Keratinocyte (primary cell): ENCODE measurements at regions not wholly inside any gene's neighbourhood (a gene's known extent, or its start where the extent isn't known, plus 50 kb on each side); places are given as distances from the start of the nearest gene placed in this dataset.

Experiments used
- DNase-seq: peaks from one replicate; pipeline ENCODE4 v3.0.0-alpha.2; 2011; ENCODE audit warnings: low read depth, missing footprints, low spot score
- FAIRE-seq: peaks from 2 replicates; lab custom pipeline; 2011; peaks lifted over from hg19 to GRCh38; lab: Jason Lieb, UNC
- H2AFZ ChIP-seq: 2 replicates; pipeline ENCODE4 v1.6.0; 2012; ENCODE audit warnings: low read length, control low read depth, inconsistent platforms; ENCODE audit not compliant: control insufficient read depth
- H3K27ac ChIP-seq: 2 replicates; pipeline ENCODE4 v1.5.1; 2011; ENCODE audit warnings: low read length; ENCODE audit not compliant: control insufficient read depth, insufficient read depth
- H3K27me3 ChIP-seq: 3 replicates; pipeline ENCODE4 v1.6.0; 2011; ENCODE audit warnings: low read length; ENCODE audit not compliant: control insufficient read depth, insufficient read depth; ENCODE audit errors: extremely low read depth
- H3K36me3 ChIP-seq, 2 experiments: 2 replicates in 1 of 2; 3 replicates in 1 of 2; pipeline ENCODE4 v1.5.1; 2011; ENCODE audit warnings: low read length in 2 of 2, mild to moderate bottlenecking in 1 of 2; ENCODE audit not compliant: control insufficient read depth in 2 of 2, insufficient read depth in 2 of 2; ENCODE audit errors: extremely low read depth in 1 of 2
- H3K4me1 ChIP-seq: 3 replicates; pipeline ENCODE4 v1.5.1; 2011; ENCODE audit warnings: low read length; ENCODE audit not compliant: control insufficient read depth, insufficient read depth; ENCODE audit errors: extremely low read depth
- H3K4me2 ChIP-seq: 3 replicates; pipeline ENCODE4 v1.6.0; 2011; ENCODE audit warnings: low read depth, low read length; ENCODE audit not compliant: control insufficient read depth, insufficient read depth; ENCODE audit errors: extremely low read depth
- H3K4me3 ChIP-seq, 3 experiments: fragments of 200-600 bp in 1 of 3; sonication (generic) in 1 of 3; 2 replicates in 2 of 3; 3 replicates in 1 of 3; pipeline ENCODE4 v1.5.1; 2011 to 2016; ENCODE audit warnings: low read length in 3 of 3, mild to moderate bottlenecking in 3 of 3, control low read depth in 2 of 3, inconsistent platforms in 1 of 3, low read depth in 1 of 3, mixed read lengths in 1 of 3, mixed run types in 1 of 3, moderate library complexity in 1 of 3; ENCODE audit not compliant: control insufficient read depth in 2 of 3, insufficient read depth in 2 of 3; ENCODE audit errors: extremely low read depth in 1 of 3
- H3K79me2 ChIP-seq: 2 replicates; pipeline ENCODE4 v1.6.0; 2012; ENCODE audit warnings: low read length; ENCODE audit not compliant: control insufficient read depth, insufficient read depth
- H3K9ac ChIP-seq: 3 replicates; pipeline ENCODE4 v1.6.0; 2011; ENCODE audit warnings: low read length; ENCODE audit not compliant: control insufficient read depth, insufficient read depth; ENCODE audit errors: extremely low read depth
- H3K9me1 ChIP-seq: 3 replicates; pipeline ENCODE4 v1.6.0; 2011; ENCODE audit warnings: low read length; ENCODE audit not compliant: control insufficient read depth, insufficient read depth; ENCODE audit errors: extremely low read depth
- H3K9me3 ChIP-seq: 2 replicates; pipeline ENCODE4 v1.5.1; 2012; ENCODE audit warnings: low read depth, low read length; ENCODE audit not compliant: control insufficient read depth
- H4K20me1 ChIP-seq: 3 replicates; pipeline ENCODE4 v1.6.0; 2011; ENCODE audit warnings: low read length; ENCODE audit not compliant: control insufficient read depth, insufficient read depth; ENCODE audit errors: extremely low read depth
- EZH2 ChIP-seq: IDR thresholded peaks from one replicate; pipeline ENCODE4 v1.6.1; 2012; ENCODE audit warnings: inconsistent platforms, mild to moderate bottlenecking, low read length, moderate library complexity
- dilution Hi-C: fragments of 300-500 bp; cut with MboI; formaldehyde crosslinking; loops from one replicate; pipeline ENCODE4 v1.7.0; 2020; ENCODE audit warnings: low sequenced_read_pairs; ENCODE audit not compliant: extremely low pct_ligation_motif_present
- TF ChIP-seq, protein P1 (sequence below), 3 experiments: IDR thresholded peaks in 1 of 3; conservative IDR thresholded peaks in 1 of 3; optimal IDR thresholded peaks in 1 of 3; 2 replicates in 2 of 3; 3 replicates in 1 of 3; pipeline versions ENCODE3 to v1.5.1; 2011; ENCODE audit warnings: low read length in 3 of 3, mild to moderate bottlenecking in 3 of 3, moderate library complexity in 2 of 3, control low read depth in 1 of 3, inconsistent platforms in 1 of 3; ENCODE audit not compliant: insufficient read depth in 2 of 3; ENCODE audit errors: extremely low read depth in 1 of 3

DNA sequence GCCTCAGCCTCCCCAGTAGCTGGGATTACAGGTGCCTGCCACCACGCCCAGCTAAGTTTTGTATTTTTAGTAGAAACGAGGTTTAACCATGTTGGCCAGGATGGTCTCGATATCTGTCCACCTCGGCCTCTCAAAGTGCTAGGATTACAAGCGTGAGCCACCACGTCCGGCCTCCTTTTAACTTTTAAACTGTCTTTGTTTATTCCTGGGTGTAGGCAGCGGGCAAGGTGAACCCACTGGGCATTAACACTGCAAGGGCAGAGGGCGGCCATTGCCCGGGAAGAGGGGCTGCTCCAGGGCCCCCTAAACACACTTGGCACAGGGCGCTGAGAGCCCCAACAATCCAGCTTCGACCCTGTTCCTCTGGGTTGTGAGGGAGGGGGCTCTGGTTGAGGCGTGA, 693.6 kb downstream of the BRD1 start:
- H4K20me1 ChIP-seq = no peaks in the 10 kb centered on the region
- no peak overlapping the region for H3K4me2 ChIP-seq

DNA sequence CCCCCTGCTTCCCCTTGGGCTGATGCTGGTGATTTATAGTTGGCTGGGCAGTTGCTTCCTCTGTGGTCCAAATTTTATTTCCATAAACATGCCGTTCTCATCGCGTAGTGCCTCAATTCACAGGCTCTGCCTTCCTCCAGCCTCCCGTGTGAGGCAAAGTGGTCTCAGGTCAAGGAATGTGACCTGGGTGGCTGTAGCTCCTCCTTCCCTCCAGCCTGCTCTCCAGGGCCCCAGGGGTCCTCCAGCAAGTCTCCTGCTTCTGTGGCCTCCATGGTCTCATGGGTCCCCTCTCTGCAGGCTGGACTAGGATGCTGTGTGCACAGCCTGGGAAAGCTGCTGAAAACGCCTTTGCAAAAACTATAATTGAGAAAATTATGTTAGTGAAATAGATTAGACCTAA, 694.1 kb downstream of the BRD1 start:
- Histone ChIP-seq H3K9me3 (peaks cover 15% of the 10 kb centered on the region), H3K9ac (no peak overlapping the region), H3K36me3 (no peaks in the 10 kb centered on the region), H3K4me3 (no peak overlapping the region), H3K27me3 (no peaks in the 10 kb centered on the region), H3K4me1 (no peaks in the 10 kb centered on the region), H3K27ac (no peak overlapping the region), H4K20me1 (no peaks in the 10 kb centered on the region), H2AFZ (no peak overlapping the region), H3K79me2 (no peaks in the 10 kb centered on the region), H3K4me2 (no peak overlapping the region), H3K9me1 (no peaks in the 10 kb centered on the region)
- dilution Hi-C loops = no loop called here
- no peak for TF ChIP-seq EZH2
- TF ChIP-seq, protein P1, sequence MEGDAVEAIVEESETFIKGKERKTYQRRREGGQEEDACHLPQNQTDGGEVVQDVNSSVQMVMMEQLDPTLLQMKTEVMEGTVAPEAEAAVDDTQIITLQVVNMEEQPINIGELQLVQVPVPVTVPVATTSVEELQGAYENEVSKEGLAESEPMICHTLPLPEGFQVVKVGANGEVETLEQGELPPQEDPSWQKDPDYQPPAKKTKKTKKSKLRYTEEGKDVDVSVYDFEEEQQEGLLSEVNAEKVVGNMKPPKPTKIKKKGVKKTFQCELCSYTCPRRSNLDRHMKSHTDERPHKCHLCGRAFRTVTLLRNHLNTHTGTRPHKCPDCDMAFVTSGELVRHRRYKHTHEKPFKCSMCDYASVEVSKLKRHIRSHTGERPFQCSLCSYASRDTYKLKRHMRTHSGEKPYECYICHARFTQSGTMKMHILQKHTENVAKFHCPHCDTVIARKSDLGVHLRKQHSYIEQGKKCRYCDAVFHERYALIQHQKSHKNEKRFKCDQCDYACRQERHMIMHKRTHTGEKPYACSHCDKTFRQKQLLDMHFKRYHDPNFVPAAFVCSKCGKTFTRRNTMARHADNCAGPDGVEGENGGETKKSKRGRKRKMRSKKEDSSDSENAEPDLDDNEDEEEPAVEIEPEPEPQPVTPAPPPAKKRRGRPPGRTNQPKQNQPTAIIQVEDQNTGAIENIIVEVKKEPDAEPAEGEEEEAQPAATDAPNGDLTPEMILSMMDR (optimal IDR thresholded peaks at IDR 0.05 in 1 of 3, IDR thresholded peaks at IDR 0.05 in 1 of 3, conservative IDR thresholded peaks at IDR 0.05 in 1 of 3; ENCODE audit: extremely low read depth in 1 of 3, insufficient read depth in 2 of 3, low read length in 3 of 3) = no peak
- DNase-seq (no peak), FAIRE-seq (no peak)

More for the DNA sequence above, 693.6 kb downstream of the BRD1 start:
- Histone ChIP-seq H3K4me3 (no peak overlapping the region), H3K79me2 (no peaks in the 10 kb centered on the region), H3K36me3 (no peaks in the 10 kb centered on the region), H3K9me3 (peaks cover 15% of the 10 kb centered on the region), H3K4me1 (no peaks in the 10 kb centered on the region), H3K27me3 (no peaks in the 10 kb centered on the region), H3K27ac (no peak overlapping the region), H2AFZ (no peak overlapping the region), H3K9ac (no peak overlapping the region), H3K9me1 (no peaks in the 10 kb centered on the region)
- FAIRE-seq (no peak), DNase-seq (no peak)
- TF ChIP-seq, protein P1 (optimal IDR thresholded peaks at IDR 0.05 in 1 of 3, IDR thresholded peaks at IDR 0.05 in 1 of 3, conservative IDR thresholded peaks at IDR 0.05 in 1 of 3; ENCODE audit: extremely low read depth in 1 of 3, insufficient read depth in 2 of 3, low read length in 3 of 3) = no peak
- no peak for TF ChIP-seq EZH2
- dilution Hi-C loops = no loop called here
